HUES6 (cell line): ENCODE measurements at regions not wholly inside any gene's neighbourhood (a gene's known extent, or its start where the extent isn't known, plus 50 kb on each side); places are given as distances from the start of the nearest gene placed in this dataset.
"Not testable (repeated sequence)": the region's sequence is repeated elsewhere in the genome, so short reads cannot be mapped to it uniquely, and the experiment has no call there.

Experiments
- H3K27ac ChIP-seq: 2 replicates; pipeline ENCODE4 v1.7.0; 2013; ENCODE audit warnings: low read depth, mild to moderate bottlenecking, low read length, inconsistent platforms
- H3K27me3 ChIP-seq: 2 replicates; pipeline ENCODE4 v1.6.1; 2013; ENCODE audit warnings: low read length; ENCODE audit not compliant: control insufficient read depth, insufficient read depth
- H3K36me3 ChIP-seq: 2 replicates; pipeline ENCODE4 v1.6.1; 2013; ENCODE audit warnings: low read length; ENCODE audit not compliant: control insufficient read depth, insufficient read depth
- H3K4me1 ChIP-seq: 2 replicates; pipeline ENCODE4 v1.6.1; 2013; ENCODE audit warnings: low read length; ENCODE audit not compliant: control insufficient read depth, insufficient read depth
- H3K4me3 ChIP-seq: 2 replicates; pipeline ENCODE4 v1.5.1; 2013; ENCODE audit warnings: low read depth, low read length
- H3K9ac ChIP-seq: one replicate; pipeline ENCODE4 v1.6.1; 2013; ENCODE audit warnings: mild to moderate bottlenecking, low read length
- H3K9me3 ChIP-seq: 2 replicates; pipeline ENCODE4 v1.6.1; 2013; ENCODE audit warnings: low read depth, low read length; ENCODE audit not compliant: control insufficient read depth, insufficient read depth

DNA sequence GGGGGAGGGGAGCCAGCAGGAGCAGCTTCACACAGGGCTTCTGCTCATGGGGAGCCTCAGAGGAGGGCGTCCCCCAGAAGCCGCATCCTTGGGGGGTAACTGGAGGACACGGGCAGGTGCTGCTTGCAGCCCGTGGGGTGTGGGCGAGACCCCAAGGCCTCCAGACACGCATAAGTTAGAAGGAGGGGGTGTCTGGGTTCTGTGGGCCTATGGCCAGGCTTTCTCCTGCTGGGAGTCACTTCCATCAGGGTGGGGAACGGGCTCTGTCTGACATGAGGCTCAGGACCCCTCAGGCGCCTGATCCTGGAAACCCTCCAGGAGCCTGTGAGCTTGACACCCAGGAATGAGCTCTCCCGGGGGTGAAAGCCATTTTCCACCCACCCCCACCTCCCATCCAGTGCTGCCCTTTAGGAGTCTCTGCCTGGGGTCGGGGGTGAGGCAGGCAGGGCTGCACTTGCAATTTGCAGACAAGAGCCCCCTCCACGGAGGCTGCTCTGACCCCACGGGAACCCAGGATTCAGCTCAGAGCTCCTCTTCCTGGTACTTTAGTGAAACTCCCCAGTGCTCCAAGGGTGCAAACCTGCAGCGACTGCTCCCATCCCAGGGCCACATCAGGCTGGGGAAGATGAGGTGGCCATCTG is 325.7 kb downstream of the ADGRD1 start:
- H3K9me3 ChIP-seq, result no peaks in the 10 kb centered on the region

DNA sequence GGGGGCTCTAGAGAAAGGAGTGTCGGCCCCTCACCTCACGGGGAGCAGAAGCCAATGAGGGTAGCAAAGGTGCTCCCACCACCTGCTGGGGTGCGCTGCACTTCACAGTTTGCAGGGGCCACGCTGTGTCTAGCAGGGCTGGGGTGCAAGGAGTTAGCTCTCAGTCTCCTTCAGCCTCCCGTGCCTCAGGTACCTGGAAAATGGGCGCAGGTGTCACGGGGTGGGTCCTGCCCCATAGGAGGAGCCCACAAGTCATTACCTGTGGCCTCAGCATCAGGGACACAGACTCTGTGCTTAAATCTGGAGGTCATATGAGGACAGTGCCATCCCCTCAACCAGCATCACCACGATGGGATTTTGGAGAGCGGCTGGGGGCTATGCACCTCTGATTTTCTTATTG is 326.7 kb downstream of the ADGRD1 start:
- no peak overlapping the region for H3K9ac ChIP-seq
- no peak overlapping the region for H3K27ac ChIP-seq
- H3K9me3 ChIP-seq, result no peaks in the 10 kb centered on the region
- H3K4me3 ChIP-seq, result no peak overlapping the region
- no peaks in the 10 kb centered on the region; the same call in 1 of the 2 replicates for H3K27me3 ChIP-seq
- no peaks in the 10 kb centered on the region for H3K4me1 ChIP-seq
- no peaks in the 10 kb centered on the region for H3K36me3 ChIP-seq

More for the DNA sequence above, 325.7 kb downstream of the ADGRD1 start:
- H3K27me3 ChIP-seq, result no peaks in the 10 kb centered on the region; the same call in 1 of the 2 replicates
- H3K36me3 ChIP-seq, result no peaks in the 10 kb centered on the region
- H3K4me1 ChIP-seq, result no peaks in the 10 kb centered on the region
- no peak overlapping the region for H3K9ac ChIP-seq
- no peak overlapping the region for H3K4me3 ChIP-seq
- H3K27ac ChIP-seq, result no peak overlapping the region

DNA sequence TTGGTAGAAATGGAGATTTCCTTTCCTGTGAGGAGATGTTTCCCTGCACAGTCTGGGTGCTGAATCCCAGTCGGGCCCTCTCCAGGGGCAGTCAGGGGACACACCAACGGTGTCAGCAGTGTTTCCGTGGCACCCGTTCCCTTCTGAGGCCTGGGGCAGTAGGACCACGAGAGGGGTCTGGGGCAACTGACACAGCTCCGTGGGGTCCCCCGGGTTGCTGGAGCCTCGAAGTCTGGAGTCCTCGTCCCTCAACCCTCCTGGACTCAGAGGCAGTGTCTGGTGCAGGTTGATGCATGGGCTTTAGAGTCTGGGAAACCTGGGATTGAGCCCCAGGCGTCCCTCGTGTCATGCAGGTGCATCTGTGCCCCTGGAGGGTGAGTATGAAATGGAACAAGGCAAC is 327.3 kb downstream of the ADGRD1 start:
- Histone ChIP-seq H3K9me3 (no peaks in the 10 kb centered on the region), H3K27me3 (no peaks in the 10 kb centered on the region; the same call in 1 of the 2 replicates), H3K36me3 (no peaks in the 10 kb centered on the region)

DNA sequence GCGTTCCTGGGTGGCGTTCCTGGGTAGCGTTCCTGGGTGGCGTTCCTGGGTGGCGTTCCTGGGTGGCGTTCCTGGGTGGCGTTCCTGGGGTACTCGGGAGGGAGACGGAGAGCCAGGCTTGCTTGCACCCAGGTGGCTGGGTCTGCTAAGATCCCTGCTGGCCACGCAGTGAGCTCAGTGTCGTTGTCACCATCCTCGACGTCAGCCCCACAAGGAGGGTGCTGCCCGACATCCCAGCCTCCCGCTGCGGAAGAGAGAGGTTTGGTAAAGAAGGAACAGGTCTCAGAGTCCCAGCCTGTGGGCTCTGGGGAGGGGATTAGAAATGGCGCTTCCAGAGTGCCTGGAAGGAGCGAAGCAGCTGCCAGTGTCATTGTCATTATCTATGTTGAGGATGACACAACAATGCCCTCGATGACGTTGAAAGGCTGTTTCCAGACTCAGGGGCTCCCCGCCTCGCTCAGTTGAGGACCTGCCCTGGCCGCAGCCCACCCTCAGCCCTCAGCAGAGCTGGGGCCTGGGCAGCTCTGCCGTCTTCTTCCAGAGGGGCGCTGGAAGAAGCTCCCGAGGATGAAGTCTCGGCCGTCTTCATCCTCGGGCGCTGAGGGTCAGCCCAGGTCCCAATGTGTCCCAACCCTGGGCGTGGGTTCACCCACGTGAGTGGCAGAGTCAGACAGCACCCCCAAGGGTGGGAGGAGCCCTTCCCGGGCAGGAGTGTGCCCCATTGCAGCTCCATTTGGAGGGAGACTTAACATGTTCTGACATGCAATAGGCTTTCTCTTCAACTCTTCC is 328.8 kb downstream of the ADGRD1 start:
- Histone ChIP-seq H3K27ac (no peak overlapping the region), H3K4me3 (no peak overlapping the region), H3K9ac (no peak overlapping the region), H3K36me3 (no peaks in the 10 kb centered on the region), H3K27me3 (no peaks in the 10 kb centered on the region; the same call in 1 of the 2 replicates), H3K9me3 (no peaks in the 10 kb centered on the region), H3K4me1 (no peaks in the 10 kb centered on the region)

More for the DNA sequence above, 327.3 kb downstream of the ADGRD1 start:
- no peak overlapping the region for H3K27ac ChIP-seq
- no peak overlapping the region for H3K9ac ChIP-seq
- H3K4me3 ChIP-seq, result no peak overlapping the region
- H3K4me1 ChIP-seq, result no peaks in the 10 kb centered on the region

- H3K27me3 ChIP-seq, result no peaks in the 10 kb centered on the region; the same call in 1 of the 2 replicates
- no peak overlapping the region for H3K27ac ChIP-seq
- no peaks in the 10 kb centered on the region for H3K4me1 ChIP-seq
- H3K9ac ChIP-seq, result no peak overlapping the region
- H3K36me3 ChIP-seq, result no peaks in the 10 kb centered on the region
- H3K4me3 ChIP-seq, result no peak overlapping the region
- H3K9me3 ChIP-seq, result no peaks in the 10 kb centered on the region
These were observed 329.6 kb downstream of the ADGRD1 start for GRCh38 chr12:131283191-131283861.

GRCh38 chr12:131283862-131284825 is 330.4 kb downstream of the ADGRD1 start:
- not testable (repeated sequence) for H3K36me3 ChIP-seq, H3K9ac ChIP-seq, H3K4me3 ChIP-seq, H3K27me3 ChIP-seq, H3K27ac ChIP-seq, H3K4me1 ChIP-seq, H3K9me3 ChIP-seq

GRCh38 chr12:131284954-131285904 is 331.5 kb downstream of the ADGRD1 start:
- H3K9ac ChIP-seq, H3K9me3 ChIP-seq, H3K4me1 ChIP-seq, H3K27me3 ChIP-seq, H3K4me3 ChIP-seq, H3K36me3 ChIP-seq, H3K27ac ChIP-seq: not testable (repeated sequence)

DNA sequence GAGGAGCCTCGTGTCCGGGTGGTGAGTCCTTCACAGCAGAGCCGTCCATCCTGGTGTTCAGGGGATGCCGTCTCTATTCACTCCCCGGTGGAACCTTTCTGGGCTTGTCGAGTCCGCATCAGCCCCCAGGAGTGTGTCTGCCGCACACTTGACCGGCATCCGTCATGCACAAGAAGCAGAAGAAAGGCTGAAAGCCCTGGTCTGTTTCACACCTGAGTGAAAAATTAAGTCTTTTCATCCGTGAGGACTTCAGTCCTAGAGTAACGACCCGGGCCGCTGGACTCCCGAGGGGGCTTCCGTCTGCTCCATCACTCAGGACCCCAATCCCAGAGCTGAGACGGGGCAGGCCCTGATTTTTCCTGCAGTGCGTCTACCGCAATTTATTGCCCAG is 332.2 kb downstream of the ADGRD1 start:
- H3K36me3 ChIP-seq, H3K4me3 ChIP-seq, H3K9me3 ChIP-seq, H3K27me3 ChIP-seq, H3K27ac ChIP-seq, H3K9ac ChIP-seq, H3K4me1 ChIP-seq: not testable (repeated sequence)

DNA sequence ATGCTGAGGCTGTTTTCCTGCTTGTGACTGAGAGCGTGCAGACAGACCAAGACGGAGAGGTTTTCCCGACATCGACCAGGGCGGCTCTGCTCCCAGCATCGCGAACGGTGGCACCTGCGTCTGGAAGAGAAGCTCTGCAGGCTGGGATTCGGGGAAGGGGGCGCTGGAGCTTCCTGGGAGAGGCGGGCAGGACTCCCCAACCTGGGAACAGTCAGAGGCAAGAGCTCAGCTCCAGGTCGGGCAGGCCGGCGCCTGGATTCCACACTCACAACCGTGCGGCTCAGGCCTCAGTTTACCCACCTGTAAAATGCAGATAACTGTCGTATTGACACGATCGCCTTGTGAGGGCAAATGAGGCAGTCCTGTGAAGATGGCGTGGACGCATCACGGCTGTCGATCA is 332.6 kb downstream of the ADGRD1 start:
- not testable (repeated sequence) for H3K27me3 ChIP-seq, H3K9me3 ChIP-seq, H3K9ac ChIP-seq, H3K4me3 ChIP-seq, H3K4me1 ChIP-seq, H3K36me3 ChIP-seq, H3K27ac ChIP-seq
